GM12878 (cell line): ENCODE measurements at regions not wholly inside any gene's neighbourhood (a gene's known extent, or its start where the extent isn't known, plus 50 kb on each side); places are given as distances from the start of the nearest gene placed in this dataset.

Experiments
- ATAC-seq: fragments of 200-7000 bp; cut with Tn5 transposase; 3 replicates; pipeline ENCODE4 v1.9.1; 2020; ENCODE audit warnings: mild to moderate bottlenecking, moderate library complexity
- BruUV-seq: library from RNA; stranded (reverse); fragments of 400-500 nt; replicated peaks from 2 replicates; lab custom pipeline; 2021; lab: Mats Ljungman, UMichigan
- CTCF ChIA-PET: fragments of 300-600 bp; sonication (Branson Sonifier 250); formaldehyde crosslinking; extraction: SDS; loops from one replicate; lab custom pipeline; 2021; ENCODE audit warnings: inconsistent platforms; lab: Yijun Ruan, JAX
- POLR2A ChIA-PET: fragments of 350-600 bp; formaldehyde crosslinking; extraction: SDS; loops from one replicate; lab custom pipeline; 2021; ENCODE audit warnings: inconsistent platforms; lab: Charles Lee
- RAD21 ChIA-PET: fragments of 300-600 bp; sonication (Branson Sonifier 250); formaldehyde crosslinking; loops from one replicate; lab custom pipeline; 2023; ENCODE audit warnings: antibody characterized with exemption; ENCODE audit not compliant: unreplicated experiment; lab: Charles Lee
- SMC1A ChIA-PET: fragments of 300-600 bp; sonication (Branson Sonifier 250); formaldehyde crosslinking; loops from one replicate; lab custom pipeline; 2023; ENCODE audit not compliant: unreplicated experiment, uncharacterized antibody; lab: Charles Lee
- DNase-seq: peaks from one replicate; pipeline ENCODE4 v3.0.0-alpha.2; 2011; ENCODE audit warnings: low read depth, low spot score
- FAIRE-seq: peaks from 3 replicates; lab custom pipeline; 2011; peaks lifted over from hg19 to GRCh38; lab: Jason Lieb, UNC
- H2AFZ ChIP-seq: 2 replicates; pipeline ENCODE4 v1.6.0; 2011; ENCODE audit warnings: low read depth, low read length, control low read depth; ENCODE audit not compliant: control insufficient read depth
- H3K27ac ChIP-seq: 2 replicates; pipeline ENCODE4 v1.5.1; 2011; ENCODE audit warnings: control low read depth; ENCODE audit not compliant: control insufficient read depth, insufficient read depth
- H3K27me3 ChIP-seq, 2 experiments: replicated peaks in 1 of 2; 2 replicates each; pipeline versions ENCODE4 v1.6.0 to v1.6.1; 2011; ENCODE audit warnings: low read length in 1 of 2; ENCODE audit not compliant: control insufficient read depth in 2 of 2, insufficient read depth in 2 of 2
- H3K36me3 ChIP-seq, 2 experiments: 2 replicates each; pipeline ENCODE4 v1.5.1; 2011; ENCODE audit warnings: low read length in 1 of 2; ENCODE audit not compliant: control insufficient read depth in 2 of 2, insufficient read depth in 2 of 2
- H3K4me1 ChIP-seq: 2 replicates; pipeline ENCODE4 v1.6.1; 2011; ENCODE audit warnings: mild to moderate bottlenecking, low read length, moderate library complexity, mixed read lengths; ENCODE audit not compliant: control insufficient read depth, insufficient read depth
- H3K4me2 ChIP-seq: 2 replicates; pipeline ENCODE4 v1.6.0; 2011; ENCODE audit warnings: control low read depth; ENCODE audit not compliant: control insufficient read depth, insufficient read depth
- H3K4me3 ChIP-seq: fragments of 200-600 bp; sonication (generic); 2 replicates; pipeline ENCODE4 v1.5.1; 2016
- H3K79me2 ChIP-seq: 2 replicates; pipeline ENCODE4 v1.6.0; 2011; ENCODE audit warnings: low read length; ENCODE audit not compliant: control insufficient read depth, insufficient read depth
- H3K9ac ChIP-seq: 2 replicates; pipeline ENCODE4 v1.8.0; 2011; ENCODE audit warnings: low read length, control low read depth, mixed read lengths; ENCODE audit not compliant: control insufficient read depth, insufficient read depth
- H3K9me3 ChIP-seq: replicated peaks from 3 replicates; pipeline ENCODE4 v1.5.1; 2011; ENCODE audit warnings: mild to moderate bottlenecking, low read length; ENCODE audit not compliant: control insufficient read depth, insufficient read depth
- H4K20me1 ChIP-seq: 2 replicates; pipeline ENCODE4 v1.6.0; 2011; ENCODE audit not compliant: control insufficient read depth, insufficient read depth
- ATF2 ChIP-seq: IDR thresholded peaks from 2 replicates; pipeline ENCODE4 v1.6.1; 2012; ENCODE audit warnings: low read length, inconsistent platforms
- CHD1 ChIP-seq: IDR thresholded peaks from 2 replicates; pipeline ENCODE4 v1.6.1; 2012; ENCODE audit warnings: low read depth, low read length, improper control_type of control experiment
- GABPA ChIP-seq: IDR thresholded peaks from 2 replicates; pipeline ENCODE4 v1.6.1; 2014; ENCODE audit warnings: antibody characterized with exemption, low read depth, mild to moderate bottlenecking, inconsistent platforms
- SIN3A ChIP-seq: IDR thresholded peaks from 2 replicates; pipeline ENCODE4 v1.6.1; 2012; ENCODE audit warnings: low read depth, low read length, improper control_type of control experiment
- SMARCA5 ChIP-seq: fragments of 450-650 bp; IDR thresholded peaks from 2 replicates; pipeline ENCODE4 v1.6.1; 2017; ENCODE audit warnings: mild to moderate bottlenecking
- YBX1 ChIP-seq: fragments of 450-650 bp; IDR thresholded peaks from 2 replicates; pipeline ENCODE4 v1.6.1; 2016; ENCODE audit warnings: antibody characterized with exemption
- ZBED1 ChIP-seq: IDR thresholded peaks from 2 replicates; pipeline ENCODE4 v1.6.1; 2016; ENCODE audit warnings: borderline replicate concordance
- ZNF592 ChIP-seq: fragments of 450-650 bp; IDR thresholded peaks from 2 replicates; pipeline ENCODE4 v1.6.1; 2017; ENCODE audit warnings: mild to moderate bottlenecking, moderate library complexity
- ZSCAN29 ChIP-seq: fragments of 450-650 bp; IDR thresholded peaks from 2 replicates; pipeline ENCODE4 v1.6.1; 2017; ENCODE audit warnings: mild to moderate bottlenecking, moderate library complexity
- WGBS: methylation state at CpG from one replicate; pipeline ENCODE4 v1.1.6; 2016; ENCODE audit warnings: low lambda C conversion rate; ENCODE audit not compliant: insufficient replicate concordance, insufficient coverage; ENCODE audit errors: missing lambda C conversion rate; 5-methylcytosine and 5-hydroxymethylcytosine counted together
- in situ Hi-C: fragments of 300-500 bp; cut with MboI; formaldehyde crosslinking; loops from 9 replicates; pipeline ENCODE4 v1.14.3; 2018; ENCODE audit warnings: mixed read lengths
- intact Hi-C: fragments of 100-400 bp; cut with micrococcal nuclease; formaldehyde crosslinking; loops from one replicate; pipeline ENCODE4 v1.14.2; 2022; ENCODE audit not compliant: unreplicated experiment
- TF ChIP-seq, protein P1 (sequence below): fragments of 450-650 bp; IDR thresholded peaks from 2 replicates; pipeline ENCODE4 v1.6.1; 2017; ENCODE audit warnings: mild to moderate bottlenecking, moderate library complexity

- in situ Hi-C loops: no loop called here
- SMC1A ChIA-PET: interaction anchor here (1.0 kb wide), 1 partner anchor 11 kb away, joined by 3 read pairs; no protein-coding TSS in a partner anchor
- Histone ChIP-seq H3K9ac (no peak overlapping the region), H3K27ac (no peak overlapping the region), H3K27me3 (no peaks in the 10 kb centered on the region), H3K4me1 (no peaks in the 10 kb centered on the region), H3K36me3 (no peaks in the 10 kb centered on the region), H3K9me3 (no peaks in the 10 kb centered on the region), H3K79me2 (no peaks in the 10 kb centered on the region), H3K4me2 (no peak overlapping the region), H4K20me1 (no peaks in the 10 kb centered on the region), H2AFZ (no peak overlapping the region), H3K4me3 (no peak overlapping the region)
- DNase-seq: no peak
- POLR2A ChIA-PET: no interaction called here
- no peak for FAIRE-seq
- ATAC-seq: no peak
- RAD21 ChIA-PET: no interaction called here
- TF ChIP-seq SMARCA5: no peak
- TF ChIP-seq GABPA: no peak
- TF ChIP-seq, protein P1, sequence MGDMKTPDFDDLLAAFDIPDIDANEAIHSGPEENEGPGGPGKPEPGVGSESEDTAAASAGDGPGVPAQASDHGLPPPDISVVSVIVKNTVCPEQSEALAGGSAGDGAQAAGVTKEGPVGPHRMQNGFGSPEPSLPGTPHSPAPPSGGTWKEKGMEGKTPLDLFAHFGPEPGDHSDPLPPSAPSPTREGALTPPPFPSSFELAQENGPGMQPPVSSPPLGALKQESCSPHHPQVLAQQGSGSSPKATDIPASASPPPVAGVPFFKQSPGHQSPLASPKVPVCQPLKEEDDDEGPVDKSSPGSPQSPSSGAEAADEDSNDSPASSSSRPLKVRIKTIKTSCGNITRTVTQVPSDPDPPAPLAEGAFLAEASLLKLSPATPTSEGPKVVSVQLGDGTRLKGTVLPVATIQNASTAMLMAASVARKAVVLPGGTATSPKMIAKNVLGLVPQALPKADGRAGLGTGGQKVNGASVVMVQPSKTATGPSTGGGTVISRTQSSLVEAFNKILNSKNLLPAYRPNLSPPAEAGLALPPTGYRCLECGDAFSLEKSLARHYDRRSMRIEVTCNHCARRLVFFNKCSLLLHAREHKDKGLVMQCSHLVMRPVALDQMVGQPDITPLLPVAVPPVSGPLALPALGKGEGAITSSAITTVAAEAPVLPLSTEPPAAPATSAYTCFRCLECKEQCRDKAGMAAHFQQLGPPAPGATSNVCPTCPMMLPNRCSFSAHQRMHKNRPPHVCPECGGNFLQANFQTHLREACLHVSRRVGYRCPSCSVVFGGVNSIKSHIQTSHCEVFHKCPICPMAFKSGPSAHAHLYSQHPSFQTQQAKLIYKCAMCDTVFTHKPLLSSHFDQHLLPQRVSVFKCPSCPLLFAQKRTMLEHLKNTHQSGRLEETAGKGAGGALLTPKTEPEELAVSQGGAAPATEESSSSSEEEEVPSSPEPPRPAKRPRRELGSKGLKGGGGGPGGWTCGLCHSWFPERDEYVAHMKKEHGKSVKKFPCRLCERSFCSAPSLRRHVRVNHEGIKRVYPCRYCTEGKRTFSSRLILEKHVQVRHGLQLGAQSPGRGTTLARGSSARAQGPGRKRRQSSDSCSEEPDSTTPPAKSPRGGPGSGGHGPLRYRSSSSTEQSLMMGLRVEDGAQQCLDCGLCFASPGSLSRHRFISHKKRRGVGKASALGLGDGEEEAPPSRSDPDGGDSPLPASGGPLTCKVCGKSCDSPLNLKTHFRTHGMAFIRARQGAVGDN: no peak
- no peak for TF ChIP-seq ZSCAN29
- no peak for TF ChIP-seq ZBED1
- TF ChIP-seq SIN3A: no peak
- TF ChIP-seq ZNF592: no peak
- no peak for TF ChIP-seq ATF2
- TF ChIP-seq YBX1: no peak
- no peak for TF ChIP-seq CHD1
- 40% methylated on average over 7 of the region's 7 CpGs for WGBS
- CTCF ChIA-PET: interaction anchor here (0.6 kb wide), 1 partner anchor 587 kb away, joined by 3 read pairs; no protein-coding TSS in a partner anchor
- intact Hi-C loops: no loop called here
- no TSS peak for BruUV-seq
These were observed 1496.3 kb downstream of the REEP3 start for GRCh38 chr10:65017523-65017922.
